ENCODE measurements at regions not wholly inside any gene's neighbourhood (a gene's known extent, or its start where the extent isn't known, plus 50 kb on each side); places are given as distances from the start of the nearest gene placed in this dataset.

- Histone ChIP-seq H2AFZ (ENCODE audit: low read length) (no peak overlapping the region), H3K9ac (ENCODE audit: low read length) (no peak overlapping the region), H3K4me3 (ENCODE audit: low read depth, low read length, poor library complexity, severe bottlenecking) (no peak overlapping the region), H3K9me2 (ENCODE audit: low read depth, low read length) (no peaks in the 10 kb centered on the region), H3K9me3 (ENCODE audit: low read length) (no peaks in the 10 kb centered on the region), H3K4me1 (ENCODE audit: insufficient read depth, low read length, severe bottlenecking) (no peaks in the 10 kb centered on the region), H3K4me2 (ENCODE audit: low read length) (no peak overlapping the region), H4K20me1 (ENCODE audit: insufficient read depth, low read length) (no peaks in the 10 kb centered on the region), H3K79me2 (ENCODE audit: insufficient read depth, low read length) (no peaks in the 10 kb centered on the region), H3F3A (ENCODE audit: insufficient read depth, low read length) (no peaks in the 10 kb centered on the region), H3K27me3 (ENCODE audit: insufficient read depth, low read length) (no peaks in the 10 kb centered on the region), H3K27ac (ENCODE audit: low read depth, low read length, poor library complexity, severe bottlenecking) (no peak overlapping the region), H3K36me3 (ENCODE audit: insufficient read depth, low read length) (no peaks in the 10 kb centered on the region)
- TF ChIP-seq EZH2 (IDR thresholded peaks at IDR 0.05; ENCODE audit: borderline replicate concordance, low read length) (no peak), CTCF (IDR thresholded peaks at IDR 0.05; ENCODE audit: low read length) (no peak)
These were observed 146.5 kb downstream of the SH3BGRL start for GRCh38 chrX:81348388-81348787.

- H3K9me2 ChIP-seq (ENCODE audit: low read depth, low read length), result no peaks in the 10 kb centered on the region
- H3K36me3 ChIP-seq (ENCODE audit: insufficient read depth, low read length), result no peaks in the 10 kb centered on the region
- no peak overlapping the region for H3K9ac ChIP-seq (ENCODE audit: low read length)
- no peaks in the 10 kb centered on the region for H3K27me3 ChIP-seq (ENCODE audit: insufficient read depth, low read length)
- no peaks in the 10 kb centered on the region for H3K4me1 ChIP-seq (ENCODE audit: insufficient read depth, low read length, severe bottlenecking)
- no peak overlapping the region for H2AFZ ChIP-seq (ENCODE audit: low read length)
- H3K27ac ChIP-seq (ENCODE audit: low read depth, low read length, poor library complexity, severe bottlenecking), result no peak overlapping the region
- H3K4me3 ChIP-seq (ENCODE audit: low read depth, low read length, poor library complexity, severe bottlenecking), result no peak overlapping the region
- TF ChIP-seq EZH2 (IDR thresholded peaks at IDR 0.05; ENCODE audit: borderline replicate concordance, low read length), result no peak
- no peak for TF ChIP-seq CTCF (IDR thresholded peaks at IDR 0.05; ENCODE audit: low read length)
- no peaks in the 10 kb centered on the region for H4K20me1 ChIP-seq (ENCODE audit: insufficient read depth, low read length)
- no peaks in the 10 kb centered on the region for H3K9me3 ChIP-seq (ENCODE audit: low read length)
- H3F3A ChIP-seq (ENCODE audit: insufficient read depth, low read length), result no peaks in the 10 kb centered on the region
- H3K79me2 ChIP-seq (ENCODE audit: insufficient read depth, low read length), result no peaks in the 10 kb centered on the region
- no peak overlapping the region for H3K4me2 ChIP-seq (ENCODE audit: low read length)
These were observed 153.1 kb downstream of the SH3BGRL start for GRCh38 chrX:81354954-81355353.

- Histone ChIP-seq H3K27ac (ENCODE audit: low read depth, low read length, poor library complexity, severe bottlenecking) (no peak overlapping the region), H3K79me2 (ENCODE audit: insufficient read depth, low read length) (no peaks in the 10 kb centered on the region), H3K9ac (ENCODE audit: low read length) (no peak overlapping the region), H2AFZ (ENCODE audit: low read length) (no peak overlapping the region), H3K4me1 (ENCODE audit: insufficient read depth, low read length, severe bottlenecking) (no peaks in the 10 kb centered on the region), H3K9me3 (ENCODE audit: low read length) (no peaks in the 10 kb centered on the region), H3K27me3 (ENCODE audit: insufficient read depth, low read length) (no peaks in the 10 kb centered on the region), H3K4me3 (ENCODE audit: low read depth, low read length, poor library complexity, severe bottlenecking) (no peak overlapping the region), H3F3A (ENCODE audit: insufficient read depth, low read length) (no peaks in the 10 kb centered on the region), H3K36me3 (ENCODE audit: insufficient read depth, low read length) (no peaks in the 10 kb centered on the region), H3K4me2 (ENCODE audit: low read length) (no peak overlapping the region), H4K20me1 (ENCODE audit: insufficient read depth, low read length) (no peaks in the 10 kb centered on the region), H3K9me2 (ENCODE audit: low read depth, low read length) (no peaks in the 10 kb centered on the region)
- TF ChIP-seq EZH2 (IDR thresholded peaks at IDR 0.05; ENCODE audit: borderline replicate concordance, low read length), result no peak
- no peak for TF ChIP-seq CTCF (IDR thresholded peaks at IDR 0.05; ENCODE audit: low read length)
These were observed 153.5 kb downstream of the SH3BGRL start for GRCh38 chrX:81355436-81355835.
